ENCODE measurements at regions not wholly inside any gene's neighbourhood (a gene's known extent, or its start where the extent isn't known, plus 50 kb on each side); places are given as distances from the start of the nearest gene placed in this dataset.

GRCh38 chr10:83863283-83863966 lies 275.9 kb upstream of the GHITM start:
- TF ChIP-seq CTCF (IDR thresholded peaks at IDR 0.05): no peak
- TF ChIP-seq POLR2A (IDR thresholded peaks at IDR 0.05): no peak
- no peak for TF ChIP-seq POLR2AphosphoS5 (IDR thresholded peaks at IDR 0.05; ENCODE audit: insufficient read depth in 1 of 2, low read depth in 1 of 2)

All from vagina (tissue), 2 donors.